CD4-positive, alpha-beta T cell (primary cell): ENCODE measurements at regions not wholly inside any gene's neighbourhood (a gene's known extent, or its start where the extent isn't known, plus 50 kb on each side); places are given as distances from the start of the nearest gene placed in this dataset.

Experiments
- ATAC-seq: fragments of 200-7000 bp; cut with Tn5 transposase; one replicate; pipeline ENCODE4 v1.10.0; 2022; ENCODE audit warnings: mild to moderate bottlenecking; ENCODE audit not compliant: poor library complexity
- CTCF ChIA-PET: fragments of 350-600 bp; sonication (Branson Sonifier 250); formaldehyde crosslinking; loops from one replicate; lab custom pipeline; 2021; ENCODE audit warnings: antibody characterized with exemption, inconsistent platforms; lab: Charles Lee
- POLR2A ChIA-PET: fragments of 350-600 bp; sonication (Branson Sonifier 250); formaldehyde crosslinking; loops from one replicate; lab custom pipeline; 2021; ENCODE audit warnings: antibody characterized with exemption, inconsistent platforms; lab: Charles Lee
- DNase-seq, 14 experiments: peaks; one replicate each; pipeline ENCODE4 v3.0.0-alpha.2; 2013 to 2020; ENCODE audit warnings: mixed read lengths in 2 of 14
- H3K27ac ChIP-seq, 2 donors: one replicate each; pipeline versions ENCODE4 v1.5.1 to v1.7.0; 2013; ENCODE audit warnings: low read length in 2 of 2, low read depth in 1 of 2, mild to moderate bottlenecking in 1 of 2
- H3K27me3 ChIP-seq, 2 experiments: 1 replicate in 1 of 2; 2 replicates in 1 of 2; pipeline versions ENCODE4 v1.6.1 to v1.7.0; 2013; ENCODE audit warnings: low read length in 2 of 2, control low read depth in 1 of 2, mild to moderate bottlenecking in 1 of 2, moderate library complexity in 1 of 2; ENCODE audit not compliant: insufficient read depth in 2 of 2, control insufficient read depth in 1 of 2
- H3K36me3 ChIP-seq: one replicate; pipeline ENCODE4 v1.6.1; 2013; ENCODE audit warnings: low read length, control low read depth; ENCODE audit not compliant: insufficient read depth
- H3K4me1 ChIP-seq: one replicate; pipeline ENCODE4 v1.6.1; 2013; ENCODE audit warnings: low read length, control low read depth; ENCODE audit not compliant: insufficient read depth
- H3K4me3 ChIP-seq: one replicate; pipeline ENCODE4 v1.5.1; 2013; ENCODE audit warnings: mild to moderate bottlenecking, low read length, moderate library complexity
- H3K9me3 ChIP-seq, 2 experiments: 1 replicate in 1 of 2; 2 replicates in 1 of 2; pipeline versions ENCODE4 v1.6.1 to v1.7.0; 2013; ENCODE audit warnings: low read length in 2 of 2, mild to moderate bottlenecking in 2 of 2, control low read depth in 1 of 2, moderate library complexity in 1 of 2; ENCODE audit not compliant: control insufficient read depth in 1 of 2, insufficient read depth in 1 of 2
- H3K27ac Mint-ChIP-seq: one replicate; pipeline ENCODE4 v1.8.0; 2020; ENCODE audit warnings: mixed read lengths
- H3K27me3 Mint-ChIP-seq: one replicate; pipeline ENCODE4 v1.8.0; 2021; ENCODE audit warnings: mixed read lengths
- H3K36me3 Mint-ChIP-seq: one replicate; pipeline ENCODE4 v1.8.0; 2021; ENCODE audit warnings: low read depth, mixed read lengths
- H3K4me1 Mint-ChIP-seq: one replicate; pipeline ENCODE4 v1.8.0; 2021; ENCODE audit warnings: low read depth, mixed read lengths
- H3K4me3 Mint-ChIP-seq: one replicate; pipeline ENCODE4 v1.8.0; 2020; ENCODE audit warnings: mild to moderate bottlenecking, mixed read lengths
- H3K9me3 Mint-ChIP-seq: one replicate; pipeline ENCODE4 v1.8.0; 2020; ENCODE audit warnings: mixed read lengths
- CTCF ChIP-seq: fragments of 200-600 bp; IDR thresholded peaks from one replicate; pipeline ENCODE4 v1.8.0; 2022; ENCODE audit warnings: antibody characterized with exemption, mild to moderate bottlenecking
- intact Hi-C, 2 experiments: fragments of 100-400 bp; cut with DNase I in 1 of 2; cut with micrococcal nuclease in 1 of 2; formaldehyde crosslinking; loops; one replicate each; pipeline versions ENCODE4 v1.15.1 to v1.9.0; 2023 to 2025; cut with DNase I, micrococcal nuclease

DNA sequence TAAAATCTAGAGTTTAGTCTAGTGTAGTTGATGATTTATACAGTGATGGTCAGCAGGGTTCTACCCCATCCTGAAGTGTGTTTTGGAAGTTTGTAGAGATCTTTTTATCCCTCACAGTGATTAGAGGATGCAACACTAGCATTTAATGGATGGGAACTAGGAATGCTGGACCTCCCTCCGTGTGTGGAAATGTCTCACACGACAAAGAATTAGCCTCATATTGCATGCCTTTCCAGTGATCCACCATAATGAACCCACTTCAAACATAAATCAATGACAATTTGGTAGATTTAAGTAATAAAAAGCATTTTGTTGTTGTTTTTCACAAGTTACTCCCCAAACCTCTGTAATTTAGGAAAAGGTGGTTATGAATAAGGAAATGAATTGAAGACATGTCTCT lies 82.5 kb upstream of the LMNB1 start:
- Mint-ChIP-seq H3K4me3 (no peak overlapping the region), H3K4me1 (no peaks in the 10 kb centered on the region), H3K9me3 (no peaks in the 10 kb centered on the region), H3K36me3 (no peaks in the 10 kb centered on the region), H3K27ac (no peak overlapping the region), H3K27me3 (no peaks in the 10 kb centered on the region)
- Histone ChIP-seq H3K27me3 (no peaks in the 10 kb centered on the region), H3K4me3 (no peak overlapping the region), H3K4me1 (no peaks in the 10 kb centered on the region), H3K9me3 (no peaks in the 10 kb centered on the region), H3K27ac (no peak overlapping the region), H3K36me3 (no peaks in the 10 kb centered on the region)
- intact Hi-C loops = loop anchor here in 1 of 2 experiments (5.0 kb wide), 1 partner anchor 38 kb away; no protein-coding TSS in a partner anchor
- TF ChIP-seq CTCF = no peak
- no peak for ATAC-seq
- CTCF ChIA-PET = no interaction called here
- no peak for DNase-seq
- POLR2A ChIA-PET = no interaction called here

DNA sequence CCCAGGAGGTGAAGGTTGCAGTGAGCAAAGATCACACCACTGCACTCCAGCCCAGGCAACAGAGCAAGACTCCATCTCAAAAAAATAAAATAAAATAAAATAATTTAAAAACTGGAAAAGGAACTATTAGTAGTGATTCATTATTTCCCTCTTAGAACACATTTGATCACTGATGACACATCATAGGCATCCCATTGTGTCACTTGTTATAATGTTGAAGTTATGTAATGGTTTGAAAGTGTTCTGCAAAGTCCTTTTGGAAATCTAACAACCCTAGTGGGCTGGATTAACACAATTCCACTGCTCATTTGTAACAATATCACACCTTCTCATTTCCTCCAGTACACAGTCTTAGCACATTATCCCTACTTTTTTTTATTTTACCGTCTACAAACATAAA lies 81.8 kb upstream of the LMNB1 start:
- ATAC-seq = no peak
- no peak for TF ChIP-seq CTCF
- H3K27me3 ChIP-seq = no peaks in the 10 kb centered on the region
- Mint-ChIP-seq H3K9me3 (no peaks in the 10 kb centered on the region), H3K36me3 (no peaks in the 10 kb centered on the region), H3K4me1 (no peaks in the 10 kb centered on the region), H3K4me3 (no peak overlapping the region), H3K27ac (no peak overlapping the region), H3K27me3 (no peaks in the 10 kb centered on the region)
- peak in 2 of 14 experiments; percentile 10 to 19 for DNase-seq
- H3K27ac ChIP-seq = no peak overlapping the region
- intact Hi-C loops = no loop called here
- H3K9me3 ChIP-seq = no peaks in the 10 kb centered on the region
- CTCF ChIA-PET = no interaction called here
- POLR2A ChIA-PET = no interaction called here
- no peaks in the 10 kb centered on the region for H3K4me1 ChIP-seq
- H3K36me3 ChIP-seq = no peaks in the 10 kb centered on the region
- no peak overlapping the region for H3K4me3 ChIP-seq

- CTCF ChIA-PET = no interaction called here
- Histone ChIP-seq H3K4me3 (no peak overlapping the region), H3K36me3 (no peaks in the 10 kb centered on the region), H3K27me3 (no peaks in the 10 kb centered on the region), H3K9me3 (no peaks in the 10 kb centered on the region), H3K4me1 (no peaks in the 10 kb centered on the region), H3K27ac (no peak overlapping the region)
- H3K9me3 Mint-ChIP-seq = no peaks in the 10 kb centered on the region
- H3K4me1 Mint-ChIP-seq = no peaks in the 10 kb centered on the region
- no peak for ATAC-seq
- POLR2A ChIA-PET = no interaction called here
- no peak overlapping the region for H3K27ac Mint-ChIP-seq
- H3K36me3 Mint-ChIP-seq = no peaks in the 10 kb centered on the region
- intact Hi-C loops = no loop called here
- no peaks in the 10 kb centered on the region for H3K27me3 Mint-ChIP-seq
- no peak overlapping the region for H3K4me3 Mint-ChIP-seq
- TF ChIP-seq CTCF = no peak
- no peak for DNase-seq
Measured at GRCh38 chr5:126707080-126707479, 69.9 kb upstream of the LMNB1 start.
